GM12878 (cell line): ENCODE measurements at regions not wholly inside any gene's neighbourhood (a gene's known extent, or its start where the extent isn't known, plus 50 kb on each side); places are given as distances from the start of the nearest gene placed in this dataset.

Experiments used
- ATAC-seq: fragments of 200-7000 bp; cut with Tn5 transposase; 3 replicates; pipeline ENCODE4 v1.9.1; 2020; ENCODE audit warnings: mild to moderate bottlenecking, moderate library complexity
- BruUV-seq: library from RNA; stranded (reverse); fragments of 400-500 nt; replicated peaks from 2 replicates; lab custom pipeline; 2021; lab: Mats Ljungman, UMichigan
- CTCF ChIA-PET: fragments of 300-600 bp; sonication (Branson Sonifier 250); formaldehyde crosslinking; extraction: SDS; loops from one replicate; lab custom pipeline; 2021; ENCODE audit warnings: inconsistent platforms; lab: Yijun Ruan, JAX
- POLR2A ChIA-PET: fragments of 350-600 bp; formaldehyde crosslinking; extraction: SDS; loops from one replicate; lab custom pipeline; 2021; ENCODE audit warnings: inconsistent platforms; lab: Charles Lee
- RAD21 ChIA-PET: fragments of 300-600 bp; sonication (Branson Sonifier 250); formaldehyde crosslinking; loops from one replicate; lab custom pipeline; 2023; ENCODE audit warnings: antibody characterized with exemption; ENCODE audit not compliant: unreplicated experiment; lab: Charles Lee
- SMC1A ChIA-PET: fragments of 300-600 bp; sonication (Branson Sonifier 250); formaldehyde crosslinking; loops from one replicate; lab custom pipeline; 2023; ENCODE audit not compliant: unreplicated experiment, uncharacterized antibody; lab: Charles Lee
- DNase-seq: peaks from one replicate; pipeline ENCODE4 v3.0.0-alpha.2; 2011; ENCODE audit warnings: low read depth, low spot score
- FAIRE-seq: peaks from 3 replicates; lab custom pipeline; 2011; peaks lifted over from hg19 to GRCh38; lab: Jason Lieb, UNC
- H2AFZ ChIP-seq: 2 replicates; pipeline ENCODE4 v1.6.0; 2011; ENCODE audit warnings: low read depth, low read length, control low read depth; ENCODE audit not compliant: control insufficient read depth
- H3K27ac ChIP-seq: 2 replicates; pipeline ENCODE4 v1.5.1; 2011; ENCODE audit warnings: control low read depth; ENCODE audit not compliant: control insufficient read depth, insufficient read depth
- H3K27me3 ChIP-seq, 2 experiments: replicated peaks in 1 of 2; 2 replicates each; pipeline versions ENCODE4 v1.6.0 to v1.6.1; 2011; ENCODE audit warnings: low read length in 1 of 2; ENCODE audit not compliant: control insufficient read depth in 2 of 2, insufficient read depth in 2 of 2
- H3K36me3 ChIP-seq, 2 experiments: 2 replicates each; pipeline ENCODE4 v1.5.1; 2011; ENCODE audit warnings: low read length in 1 of 2; ENCODE audit not compliant: control insufficient read depth in 2 of 2, insufficient read depth in 2 of 2
- H3K4me1 ChIP-seq: 2 replicates; pipeline ENCODE4 v1.6.1; 2011; ENCODE audit warnings: mild to moderate bottlenecking, low read length, moderate library complexity, mixed read lengths; ENCODE audit not compliant: control insufficient read depth, insufficient read depth
- H3K4me2 ChIP-seq: 2 replicates; pipeline ENCODE4 v1.6.0; 2011; ENCODE audit warnings: control low read depth; ENCODE audit not compliant: control insufficient read depth, insufficient read depth
- H3K4me3 ChIP-seq: fragments of 200-600 bp; sonication (generic); 2 replicates; pipeline ENCODE4 v1.5.1; 2016
- H3K79me2 ChIP-seq: 2 replicates; pipeline ENCODE4 v1.6.0; 2011; ENCODE audit warnings: low read length; ENCODE audit not compliant: control insufficient read depth, insufficient read depth
- H3K9ac ChIP-seq: 2 replicates; pipeline ENCODE4 v1.8.0; 2011; ENCODE audit warnings: low read length, control low read depth, mixed read lengths; ENCODE audit not compliant: control insufficient read depth, insufficient read depth
- H3K9me3 ChIP-seq: replicated peaks from 3 replicates; pipeline ENCODE4 v1.5.1; 2011; ENCODE audit warnings: mild to moderate bottlenecking, low read length; ENCODE audit not compliant: control insufficient read depth, insufficient read depth
- H4K20me1 ChIP-seq: 2 replicates; pipeline ENCODE4 v1.6.0; 2011; ENCODE audit not compliant: control insufficient read depth, insufficient read depth
- BHLHE40 ChIP-seq, 2 experiments: fragments of 450-650 bp in 1 of 2; IDR thresholded peaks; 2 replicates each; pipeline ENCODE4 v1.6.1; 2011 to 2017; ENCODE audit warnings: low read depth in 2 of 2, borderline replicate concordance in 1 of 2, improper control_type of control experiment in 1 of 2, low read length in 1 of 2, mild to moderate bottlenecking in 1 of 2
- NKRF ChIP-seq: fragments of 450-650 bp; conservative IDR thresholded peaks from 2 replicates; pipeline ENCODE4 v1.6.1; 2017; ENCODE audit warnings: mild to moderate bottlenecking, moderate library complexity
- PRDM15 ChIP-seq: fragments of 450-650 bp; formaldehyde crosslinking; IDR thresholded peaks from 2 replicates; pipeline ENCODE4 v1.4.0; 2020; ENCODE audit warnings: mild to moderate bottlenecking, moderate library complexity
- ZNF207 ChIP-seq: fragments of 450-650 bp; IDR thresholded peaks from 2 replicates; pipeline ENCODE4 v1.6.1; 2014; ENCODE audit warnings: antibody characterized with exemption, mild to moderate bottlenecking, borderline replicate concordance
- WGBS: methylation state at CpG from one replicate; pipeline ENCODE4 v1.1.6; 2016; ENCODE audit warnings: low lambda C conversion rate; ENCODE audit not compliant: insufficient replicate concordance, insufficient coverage; ENCODE audit errors: missing lambda C conversion rate; 5-methylcytosine and 5-hydroxymethylcytosine counted together
- in situ Hi-C: fragments of 300-500 bp; cut with MboI; formaldehyde crosslinking; loops from 9 replicates; pipeline ENCODE4 v1.14.3; 2018; ENCODE audit warnings: mixed read lengths
- intact Hi-C: fragments of 100-400 bp; cut with micrococcal nuclease; formaldehyde crosslinking; loops from one replicate; pipeline ENCODE4 v1.14.2; 2022; ENCODE audit not compliant: unreplicated experiment

GRCh38 chr17:13268791-13269595 lies 251.2 kb upstream of the ELAC2 start (continued):
- TF ChIP-seq ZNF207 (no peak), PRDM15 (CRISPR knock-in tag) (no peak)
- TF ChIP-seq, all 136 proteins: peak for 0

- intact Hi-C loops = no loop called here
- no peak overlapping the region for H3K4me2 ChIP-seq
- no peak overlapping the region for H3K27ac ChIP-seq
- ChIA-PET CTCF (no interaction called here), SMC1A (no interaction called here), RAD21 (no interaction called here), POLR2A (no interaction called here)
- no peaks in the 10 kb centered on the region for H3K36me3 ChIP-seq
- FAIRE-seq = no peak
- H3K9ac ChIP-seq = no peak overlapping the region
- H4K20me1 ChIP-seq = no peaks in the 10 kb centered on the region
- H3K4me1 ChIP-seq = no peaks in the 10 kb centered on the region
- H2AFZ ChIP-seq = no peak overlapping the region
- no peaks in the 10 kb centered on the region for H3K79me2 ChIP-seq
- H3K4me3 ChIP-seq = no peak overlapping the region
- ATAC-seq = no peak
- in situ Hi-C loops = no loop called here
- WGBS = 5% methylated on average over 7 of the region's 7 CpGs
- no peak for TF ChIP-seq NKRF
- TF ChIP-seq BHLHE40 (IDR thresholded peaks at IDR 0.05; ENCODE audit: borderline replicate concordance in 1 of 2, low read depth in 2 of 2, low read length in 1 of 2) = no peak
- BruUV-seq = no TSS peak
- H3K27me3 ChIP-seq = no peaks in the 10 kb centered on the region
- no peak for DNase-seq
- no peaks in the 10 kb centered on the region; the same call in 2 of the 3 replicates for H3K9me3 ChIP-seq
Observed at GRCh38 chr17:13266606-13267005, 248.8 kb upstream of the ELAC2 start.
